Astrocyte of the cerebellum (primary cell): ENCODE measurements at regions not wholly inside any gene's neighbourhood (a gene's known extent, or its start where the extent isn't known, plus 50 kb on each side); places are given as distances from the start of the nearest gene placed in this dataset.

ENCODE experiments used
- DNase-seq: peaks from one replicate; pipeline ENCODE4 v3.0.0-alpha.2; 2011; ENCODE audit warnings: low read depth
- H3K4me3 ChIP-seq: 2 replicates; pipeline ENCODE4 v1.5.1; 2011; ENCODE audit warnings: mild to moderate bottlenecking, low read depth, low read length, moderate library complexity
- in situ Hi-C: cut with HindIII; loops from 2 replicates; pipeline ENCODE4 v1.10.0; 2017; ENCODE audit warnings: low sequenced_read_pairs
- TF ChIP-seq, protein P1 (sequence below): IDR thresholded peaks from 2 replicates; pipeline ENCODE4 v1.5.1; 2012; ENCODE audit warnings: low read length, low read depth, moderate library complexity, mild to moderate bottlenecking; ENCODE audit errors: missing control alignments

DNA sequence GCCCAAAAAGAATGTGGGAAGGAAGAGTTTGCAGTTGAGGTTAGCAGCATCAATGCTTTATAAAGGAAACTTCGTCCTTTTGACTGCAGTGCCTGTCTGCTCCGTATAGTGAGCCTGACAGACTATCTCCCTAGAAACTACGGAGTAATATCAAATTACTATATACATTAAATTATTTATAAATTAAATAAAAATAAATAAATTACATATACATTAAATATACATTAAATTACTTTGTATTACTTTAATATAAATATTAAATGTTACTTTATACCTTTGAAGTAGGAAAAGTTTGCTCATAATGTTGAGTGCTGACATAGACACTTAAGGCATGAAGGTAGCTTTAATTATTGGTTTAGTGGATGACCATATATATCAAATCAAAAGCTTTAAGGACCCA lies 165.2 kb downstream of the IL15 start:
- no peak for DNase-seq
- in situ Hi-C loops = no loop called here
- no peak overlapping the region for H3K4me3 ChIP-seq
- TF ChIP-seq, protein P1, sequence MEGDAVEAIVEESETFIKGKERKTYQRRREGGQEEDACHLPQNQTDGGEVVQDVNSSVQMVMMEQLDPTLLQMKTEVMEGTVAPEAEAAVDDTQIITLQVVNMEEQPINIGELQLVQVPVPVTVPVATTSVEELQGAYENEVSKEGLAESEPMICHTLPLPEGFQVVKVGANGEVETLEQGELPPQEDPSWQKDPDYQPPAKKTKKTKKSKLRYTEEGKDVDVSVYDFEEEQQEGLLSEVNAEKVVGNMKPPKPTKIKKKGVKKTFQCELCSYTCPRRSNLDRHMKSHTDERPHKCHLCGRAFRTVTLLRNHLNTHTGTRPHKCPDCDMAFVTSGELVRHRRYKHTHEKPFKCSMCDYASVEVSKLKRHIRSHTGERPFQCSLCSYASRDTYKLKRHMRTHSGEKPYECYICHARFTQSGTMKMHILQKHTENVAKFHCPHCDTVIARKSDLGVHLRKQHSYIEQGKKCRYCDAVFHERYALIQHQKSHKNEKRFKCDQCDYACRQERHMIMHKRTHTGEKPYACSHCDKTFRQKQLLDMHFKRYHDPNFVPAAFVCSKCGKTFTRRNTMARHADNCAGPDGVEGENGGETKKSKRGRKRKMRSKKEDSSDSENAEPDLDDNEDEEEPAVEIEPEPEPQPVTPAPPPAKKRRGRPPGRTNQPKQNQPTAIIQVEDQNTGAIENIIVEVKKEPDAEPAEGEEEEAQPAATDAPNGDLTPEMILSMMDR = no peak

DNA sequence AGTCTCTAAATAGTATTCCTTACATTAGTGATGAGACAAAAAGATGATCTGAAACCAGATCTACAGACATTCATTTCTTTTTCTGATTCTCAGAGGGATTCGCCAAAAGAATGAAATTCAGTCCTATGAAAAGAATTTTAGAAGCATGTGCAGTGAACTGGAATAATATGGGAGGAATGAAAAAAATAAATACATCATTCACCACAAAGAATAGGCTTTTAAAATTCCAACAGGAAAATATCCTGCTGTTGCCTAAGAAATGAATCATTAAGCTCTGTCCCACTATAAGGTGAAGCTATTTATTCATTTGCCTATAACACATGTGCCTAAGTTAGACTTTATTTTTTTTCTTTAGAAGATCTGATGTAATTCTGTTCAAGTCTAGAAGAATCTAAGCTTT lies 165.9 kb downstream of the IL15 start:
- DNase-seq = peak; percentile 85
- in situ Hi-C loops = no loop called here
- H3K4me3 ChIP-seq = no peak overlapping the region
- TF ChIP-seq, protein P1 = no peak

DNA sequence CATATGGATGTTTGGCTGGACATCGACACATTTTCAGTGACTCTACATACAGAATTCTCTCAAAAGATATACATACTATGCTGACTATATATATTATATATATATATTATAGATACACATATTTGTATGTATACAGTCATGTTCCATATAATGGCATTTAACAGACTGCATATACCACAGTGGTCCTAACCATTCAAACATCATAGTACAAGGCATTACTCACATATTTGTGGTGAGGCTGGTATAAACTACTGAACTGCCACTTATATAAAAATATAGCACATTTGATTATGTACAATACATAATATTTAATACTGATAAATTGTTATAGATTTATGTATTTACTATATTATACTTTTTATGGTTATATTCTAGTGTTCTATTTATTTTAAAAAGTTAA lies 168.5 kb downstream of the IL15 start:
- no peak for DNase-seq
- in situ Hi-C loops = no loop called here
- TF ChIP-seq, protein P1 = no peak
- H3K4me3 ChIP-seq = no peak overlapping the region

DNA sequence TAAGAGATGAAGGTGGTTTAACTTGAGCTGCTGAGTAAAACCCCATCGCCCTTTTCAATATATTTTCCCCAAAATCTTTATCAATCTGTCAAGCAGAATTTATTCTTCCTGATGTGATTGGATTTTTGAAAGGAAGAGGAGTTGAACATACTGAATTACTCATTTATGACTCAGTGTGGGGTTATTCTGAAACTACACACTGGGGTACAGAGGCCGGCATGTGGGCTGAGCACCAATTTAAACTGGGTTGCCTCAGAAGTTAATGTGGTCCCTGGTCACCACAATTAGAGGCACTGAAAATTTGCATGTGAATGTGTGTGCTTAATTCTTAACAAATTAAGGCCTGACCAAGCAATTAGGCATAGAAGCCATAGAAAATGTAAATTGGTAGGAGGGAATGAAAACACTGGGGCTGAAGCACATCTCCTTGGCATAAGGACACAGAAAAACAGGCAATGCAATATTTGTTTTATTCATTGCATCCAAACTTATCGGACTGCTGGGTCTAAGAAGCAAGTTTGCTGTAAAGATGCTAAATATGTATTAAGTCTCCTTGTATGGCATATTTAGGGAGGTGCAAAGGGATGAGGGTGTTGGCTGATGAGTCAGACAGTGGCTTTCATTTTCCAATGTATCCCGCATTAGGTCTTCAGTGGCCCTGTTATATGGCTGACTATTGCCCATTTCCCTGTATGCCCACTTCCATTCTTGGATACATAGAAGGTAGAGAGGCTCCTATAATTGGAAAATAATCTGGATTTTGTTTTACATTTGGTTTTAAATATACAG lies 170.9 kb downstream of the IL15 start:
- peak; percentile 47 for DNase-seq
- TF ChIP-seq, protein P1 = no peak
- H3K4me3 ChIP-seq = no peak overlapping the region
- in situ Hi-C loops = no loop called here

DNA sequence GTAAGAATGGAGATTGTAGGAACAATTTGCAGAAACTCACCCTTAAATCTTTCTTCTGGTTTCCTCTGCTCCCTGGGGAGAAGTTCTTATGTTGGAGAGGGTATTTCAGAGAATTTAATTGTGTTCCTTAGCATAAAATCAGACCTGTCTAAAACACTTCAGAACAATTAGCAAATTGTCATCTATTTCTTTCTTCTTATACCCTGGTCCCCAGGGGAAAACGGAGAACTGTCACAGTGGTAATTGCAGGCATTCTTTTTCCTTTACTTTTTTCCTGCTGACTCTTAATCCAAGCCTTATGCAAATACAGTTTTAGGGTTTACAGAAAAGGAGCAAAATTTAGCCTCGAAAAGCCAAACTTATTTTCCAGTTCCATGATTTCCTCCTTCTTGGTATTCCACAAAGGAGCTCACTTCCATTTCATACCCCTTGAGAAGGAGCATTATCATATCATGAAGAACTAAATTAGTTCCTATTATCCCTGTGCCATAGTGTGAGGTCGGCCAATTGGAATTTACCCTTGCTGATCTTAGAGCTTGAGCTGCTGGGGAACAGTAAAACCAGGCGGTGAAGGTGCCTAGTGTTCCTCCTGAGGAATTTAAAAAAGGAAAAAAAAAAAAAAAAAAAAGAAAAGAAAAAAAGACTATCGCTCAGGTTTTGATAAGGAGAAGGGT lies 173.8 kb downstream of the IL15 start:
- TF ChIP-seq, protein P1 = no peak
- no peak overlapping the region for H3K4me3 ChIP-seq
- in situ Hi-C loops = no loop called here
- DNase-seq = no peak

DNA sequence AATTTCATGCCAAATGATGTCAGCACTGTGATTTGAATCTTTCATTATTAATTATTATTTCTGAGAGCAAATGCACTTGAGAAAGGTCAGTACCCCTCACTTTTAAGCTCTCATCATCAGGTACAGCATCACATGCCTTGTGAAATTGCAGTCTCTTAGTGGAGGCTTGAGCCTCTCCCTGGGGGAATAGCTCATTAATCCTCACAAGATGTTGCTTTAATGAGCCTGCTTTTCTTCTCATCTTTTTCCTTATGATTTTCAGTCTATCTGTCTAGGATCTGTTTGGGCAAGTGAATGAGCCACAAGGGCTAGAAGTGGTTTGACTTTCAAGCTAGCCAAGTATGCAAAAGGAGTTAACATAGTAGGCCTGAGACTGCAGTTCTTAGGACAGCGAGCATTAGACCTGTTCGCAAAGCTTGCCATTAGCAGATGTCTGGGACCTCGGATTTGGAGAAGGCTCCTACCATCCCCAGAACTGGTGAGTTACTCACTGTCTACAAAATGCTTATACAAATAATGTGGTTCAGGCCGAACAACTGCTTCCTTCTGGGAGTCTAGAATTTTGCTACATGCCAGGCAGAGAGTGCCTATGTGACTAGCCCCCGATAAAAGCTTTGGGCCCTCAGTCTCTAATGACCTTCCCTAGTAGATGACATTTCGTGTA lies 174.5 kb downstream of the IL15 start:
- TF ChIP-seq, protein P1 = no peak
- DNase-seq = no peak
- in situ Hi-C loops = no loop called here

More for the DNA sequence above, 174.5 kb downstream of the IL15 start:
- no peak overlapping the region for H3K4me3 ChIP-seq
